K562 (cell line): ENCODE measurements at regions not wholly inside any gene's neighbourhood (a gene's known extent, or its start where the extent isn't known, plus 50 kb on each side); places are given as distances from the start of the nearest gene placed in this dataset.

Experiments
- EP300 ChIP-seq: IDR thresholded peaks from 2 replicates; pipeline ENCODE4 v1.6.1; 2012; ENCODE audit warnings: low read length, improper control_type of control experiment
- NR3C1 ChIP-seq: sonication (generic); formaldehyde crosslinking; IDR thresholded peaks from 2 replicates; pipeline ENCODE4 v1.8.1; 2022; ENCODE audit warnings: missing genetic modification reagents
- POLR2A ChIP-seq: fragments of 450-650 bp; conservative IDR thresholded peaks from 2 replicates; pipeline ENCODE4 v1.6.1; 2016
- POLR2AphosphoS2 ChIP-seq: IDR thresholded peaks from 2 replicates; pipeline ENCODE4 v1.6.1; 2012; ENCODE audit warnings: low read length, improper control_type of control experiment
- RFX5 ChIP-seq: IDR thresholded peaks from 2 replicates; pipeline ENCODE4 v1.6.1; 2011; ENCODE audit warnings: low read depth, mild to moderate bottlenecking, improper control_type of control experiment, low read length
- SIN3A ChIP-seq, 2 experiments: fragments of 150-350 bp in 1 of 2; IDR thresholded peaks; 2 replicates each; pipeline ENCODE4 v1.6.1; 2011 to 2016; ENCODE audit warnings: borderline replicate concordance in 2 of 2, low read depth in 2 of 2, low read length in 2 of 2, mild to moderate bottlenecking in 2 of 2, moderate library complexity in 2 of 2; ENCODE audit not compliant: control insufficient read depth in 1 of 2
- ZNF311 ChIP-seq: fragments of 250-450 bp; sonication (Bioruptor Pico); IDR thresholded peaks from 2 replicates; pipeline ENCODE4 v1.4.0; 2020; ENCODE audit warnings: mild to moderate bottlenecking, moderate library complexity
- ZZZ3 ChIP-seq: fragments of 450-650 bp; IDR thresholded peaks from 2 replicates; pipeline ENCODE4 v1.6.1; 2016; ENCODE audit warnings: antibody characterized with exemption, mild to moderate bottlenecking, moderate library complexity
- TF ChIP-seq, protein P1 (sequence below): fragments of 250-450 bp; sonication (Bioruptor Pico); IDR thresholded peaks from 2 replicates; pipeline ENCODE4 v1.8.0; 2022; ENCODE audit warnings: inconsistent platforms, mild to moderate bottlenecking, moderate library complexity, borderline replicate concordance
- TF ChIP-seq, protein P2 (sequence below), 3 experiments: IDR thresholded peaks in 2 of 3; conservative IDR thresholded peaks in 1 of 3; 2 replicates each; pipeline ENCODE4 v1.5.1; 2011 to 2012; ENCODE audit warnings: low read length in 3 of 3, mild to moderate bottlenecking in 3 of 3, control low read depth in 2 of 3, improper control_type of control experiment in 1 of 3, inconsistent platforms in 1 of 3, low read depth in 1 of 3, mixed read lengths in 1 of 3, moderate library complexity in 1 of 3; ENCODE audit not compliant: insufficient read depth in 2 of 3
- TF ChIP-seq, protein P3 (sequence below), 2 experiments: fragments of 450-650 bp; formaldehyde crosslinking in 1 of 2; IDR thresholded peaks; 2 replicates each; pipeline versions ENCODE4 v1.4.0 to v1.6.1; 2014 to 2020; ENCODE audit warnings: mild to moderate bottlenecking in 2 of 2, borderline replicate concordance in 1 of 2, low read depth in 1 of 2
- TF ChIP-seq, protein P4 (sequence below): fragments of 250-450 bp; sonication (Bioruptor Pico); IDR thresholded peaks from 2 replicates; pipeline ENCODE4 v1.4.0; 2020
- TF ChIP-seq, protein P5 (sequence below): fragments of 200-800 bp; sonication (Bioruptor generic); IDR thresholded peaks from 2 replicates; pipeline ENCODE4 v1.6.1; 2017; ENCODE audit warnings: missing genetic modification characterization, missing compliant biosample characterization

DNA sequence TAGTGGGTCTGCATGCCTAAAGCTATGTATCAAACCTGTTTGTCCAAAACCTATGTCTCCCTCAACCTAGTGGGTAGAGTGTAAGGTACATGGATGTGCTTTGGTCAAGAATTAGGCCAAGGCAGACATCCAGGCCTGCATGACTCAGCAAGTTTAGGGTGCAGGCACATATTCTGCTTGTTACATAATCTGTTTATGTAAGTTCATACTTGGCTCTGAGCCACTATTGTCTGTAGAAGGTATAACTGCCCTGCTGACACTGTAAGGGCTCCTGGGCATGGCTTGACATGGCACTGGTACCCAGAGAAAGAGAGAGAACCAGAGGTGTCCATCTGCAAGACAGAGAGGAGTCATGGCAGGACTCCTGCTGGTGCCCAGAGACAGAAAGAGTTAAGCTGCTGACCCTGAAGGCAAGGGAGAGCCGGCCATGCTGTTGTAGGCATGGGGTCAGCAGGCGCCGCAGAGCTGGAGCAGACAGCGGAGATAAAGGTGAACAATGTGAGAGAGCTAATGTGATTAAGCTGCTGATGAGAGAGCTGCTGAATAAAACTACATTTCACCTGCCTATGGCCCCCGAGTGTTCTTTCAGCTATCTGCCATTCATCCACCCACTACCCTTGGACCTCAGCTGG, 118.5 kb upstream of the TMEM106B start:
- TF ChIP-seq POLR2AphosphoS2 (no peak), SIN3A (IDR thresholded peaks at IDR 0.05; ENCODE audit: borderline replicate concordance in 2 of 2, control insufficient read depth in 1 of 2, low read depth in 2 of 2, low read length in 2 of 2) (no peak), ZZZ3 (no peak), RFX5 (no peak), POLR2A (no peak), NR3C1 (CRISPR knock-in tag) (no peak), ZNF311 (CRISPR knock-in tag) (no peak), EP300 (no peak)
- TF ChIP-seq, protein P1, sequence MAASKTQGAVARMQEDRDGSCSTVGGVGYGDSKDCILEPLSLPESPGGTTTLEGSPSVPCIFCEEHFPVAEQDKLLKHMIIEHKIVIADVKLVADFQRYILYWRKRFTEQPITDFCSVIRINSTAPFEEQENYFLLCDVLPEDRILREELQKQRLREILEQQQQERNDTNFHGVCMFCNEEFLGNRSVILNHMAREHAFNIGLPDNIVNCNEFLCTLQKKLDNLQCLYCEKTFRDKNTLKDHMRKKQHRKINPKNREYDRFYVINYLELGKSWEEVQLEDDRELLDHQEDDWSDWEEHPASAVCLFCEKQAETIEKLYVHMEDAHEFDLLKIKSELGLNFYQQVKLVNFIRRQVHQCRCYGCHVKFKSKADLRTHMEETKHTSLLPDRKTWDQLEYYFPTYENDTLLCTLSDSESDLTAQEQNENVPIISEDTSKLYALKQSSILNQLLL, result no peak
- TF ChIP-seq, protein P2, sequence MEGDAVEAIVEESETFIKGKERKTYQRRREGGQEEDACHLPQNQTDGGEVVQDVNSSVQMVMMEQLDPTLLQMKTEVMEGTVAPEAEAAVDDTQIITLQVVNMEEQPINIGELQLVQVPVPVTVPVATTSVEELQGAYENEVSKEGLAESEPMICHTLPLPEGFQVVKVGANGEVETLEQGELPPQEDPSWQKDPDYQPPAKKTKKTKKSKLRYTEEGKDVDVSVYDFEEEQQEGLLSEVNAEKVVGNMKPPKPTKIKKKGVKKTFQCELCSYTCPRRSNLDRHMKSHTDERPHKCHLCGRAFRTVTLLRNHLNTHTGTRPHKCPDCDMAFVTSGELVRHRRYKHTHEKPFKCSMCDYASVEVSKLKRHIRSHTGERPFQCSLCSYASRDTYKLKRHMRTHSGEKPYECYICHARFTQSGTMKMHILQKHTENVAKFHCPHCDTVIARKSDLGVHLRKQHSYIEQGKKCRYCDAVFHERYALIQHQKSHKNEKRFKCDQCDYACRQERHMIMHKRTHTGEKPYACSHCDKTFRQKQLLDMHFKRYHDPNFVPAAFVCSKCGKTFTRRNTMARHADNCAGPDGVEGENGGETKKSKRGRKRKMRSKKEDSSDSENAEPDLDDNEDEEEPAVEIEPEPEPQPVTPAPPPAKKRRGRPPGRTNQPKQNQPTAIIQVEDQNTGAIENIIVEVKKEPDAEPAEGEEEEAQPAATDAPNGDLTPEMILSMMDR (IDR thresholded peaks at IDR 0.05 in 2 of 3, conservative IDR thresholded peaks at IDR 0.05 in 1 of 3; ENCODE audit: insufficient read depth in 2 of 3, low read depth in 1 of 3, low read length in 3 of 3), result no peak
- TF ChIP-seq, protein P3, sequence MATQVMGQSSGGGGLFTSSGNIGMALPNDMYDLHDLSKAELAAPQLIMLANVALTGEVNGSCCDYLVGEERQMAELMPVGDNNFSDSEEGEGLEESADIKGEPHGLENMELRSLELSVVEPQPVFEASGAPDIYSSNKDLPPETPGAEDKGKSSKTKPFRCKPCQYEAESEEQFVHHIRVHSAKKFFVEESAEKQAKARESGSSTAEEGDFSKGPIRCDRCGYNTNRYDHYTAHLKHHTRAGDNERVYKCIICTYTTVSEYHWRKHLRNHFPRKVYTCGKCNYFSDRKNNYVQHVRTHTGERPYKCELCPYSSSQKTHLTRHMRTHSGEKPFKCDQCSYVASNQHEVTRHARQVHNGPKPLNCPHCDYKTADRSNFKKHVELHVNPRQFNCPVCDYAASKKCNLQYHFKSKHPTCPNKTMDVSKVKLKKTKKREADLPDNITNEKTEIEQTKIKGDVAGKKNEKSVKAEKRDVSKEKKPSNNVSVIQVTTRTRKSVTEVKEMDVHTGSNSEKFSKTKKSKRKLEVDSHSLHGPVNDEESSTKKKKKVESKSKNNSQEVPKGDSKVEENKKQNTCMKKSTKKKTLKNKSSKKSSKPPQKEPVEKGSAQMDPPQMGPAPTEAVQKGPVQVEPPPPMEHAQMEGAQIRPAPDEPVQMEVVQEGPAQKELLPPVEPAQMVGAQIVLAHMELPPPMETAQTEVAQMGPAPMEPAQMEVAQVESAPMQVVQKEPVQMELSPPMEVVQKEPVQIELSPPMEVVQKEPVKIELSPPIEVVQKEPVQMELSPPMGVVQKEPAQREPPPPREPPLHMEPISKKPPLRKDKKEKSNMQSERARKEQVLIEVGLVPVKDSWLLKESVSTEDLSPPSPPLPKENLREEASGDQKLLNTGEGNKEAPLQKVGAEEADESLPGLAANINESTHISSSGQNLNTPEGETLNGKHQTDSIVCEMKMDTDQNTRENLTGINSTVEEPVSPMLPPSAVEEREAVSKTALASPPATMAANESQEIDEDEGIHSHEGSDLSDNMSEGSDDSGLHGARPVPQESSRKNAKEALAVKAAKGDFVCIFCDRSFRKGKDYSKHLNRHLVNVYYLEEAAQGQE (IDR thresholded peaks at IDR 0.05; ENCODE audit: borderline replicate concordance), result no peak
- TF ChIP-seq, protein P3 (CRISPR knock-in tag; IDR thresholded peaks at IDR 0.05; ENCODE audit: low read depth), result no peak
- TF ChIP-seq, protein P4, sequence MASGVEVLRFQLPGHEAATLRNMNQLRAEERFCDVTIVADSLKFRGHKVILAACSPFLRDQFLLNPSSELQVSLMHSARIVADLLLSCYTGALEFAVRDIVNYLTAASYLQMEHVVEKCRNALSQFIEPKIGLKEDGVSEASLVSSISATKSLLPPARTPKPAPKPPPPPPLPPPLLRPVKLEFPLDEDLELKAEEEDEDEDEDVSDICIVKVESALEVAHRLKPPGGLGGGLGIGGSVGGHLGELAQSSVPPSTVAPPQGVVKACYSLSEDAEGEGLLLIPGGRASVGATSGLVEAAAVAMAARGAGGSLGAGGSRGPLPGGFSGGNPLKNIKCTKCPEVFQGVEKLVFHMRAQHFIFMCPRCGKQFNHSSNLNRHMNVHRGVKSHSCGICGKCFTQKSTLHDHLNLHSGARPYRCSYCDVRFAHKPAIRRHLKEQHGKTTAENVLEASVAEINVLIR, result no peak
- TF ChIP-seq, protein P5, sequence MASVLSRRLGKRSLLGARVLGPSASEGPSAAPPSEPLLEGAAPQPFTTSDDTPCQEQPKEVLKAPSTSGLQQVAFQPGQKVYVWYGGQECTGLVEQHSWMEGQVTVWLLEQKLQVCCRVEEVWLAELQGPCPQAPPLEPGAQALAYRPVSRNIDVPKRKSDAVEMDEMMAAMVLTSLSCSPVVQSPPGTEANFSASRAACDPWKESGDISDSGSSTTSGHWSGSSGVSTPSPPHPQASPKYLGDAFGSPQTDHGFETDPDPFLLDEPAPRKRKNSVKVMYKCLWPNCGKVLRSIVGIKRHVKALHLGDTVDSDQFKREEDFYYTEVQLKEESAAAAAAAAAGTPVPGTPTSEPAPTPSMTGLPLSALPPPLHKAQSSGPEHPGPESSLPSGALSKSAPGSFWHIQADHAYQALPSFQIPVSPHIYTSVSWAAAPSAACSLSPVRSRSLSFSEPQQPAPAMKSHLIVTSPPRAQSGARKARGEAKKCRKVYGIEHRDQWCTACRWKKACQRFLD (CRISPR knock-in tag), result no peak
